NCI-H1694 treated with DMSO at 0.1 percent for 48 hours (cell line): ENCODE measurements at regions not wholly inside any gene's neighbourhood (a gene's known extent, or its start where the extent isn't known, plus 50 kb on each side); places are given as distances from the start of the nearest gene placed in this dataset.

ENCODE experiments used
- DNase-seq: peaks from one replicate; lab custom pipeline; 2025; lab: John Stamatoyannopoulos, UW

GRCh38 chr7:25279705-25280104 lies 51.4 kb upstream of the NPVF start:
- no peak for DNase-seq

GRCh38 chr7:25280181-25280580 lies 51.9 kb upstream of the NPVF start:
- no peak for DNase-seq

- DNase-seq, result no peak
Measured at GRCh38 chr7:25282194-25282593, 53.9 kb upstream of the NPVF start.

- DNase-seq, result no peak
Measured at GRCh38 chr7:25286756-25287155, 58.5 kb upstream of the NPVF start.

GRCh38 chr7:25287291-25287690 lies 59.0 kb upstream of the NPVF start:
- no peak for DNase-seq

GRCh38 chr7:25288556-25289307 lies 60.4 kb upstream of the NPVF start:
- DNase-seq, result no peak

GRCh38 chr7:25289518-25289917 lies 61.2 kb upstream of the NPVF start:
- no peak for DNase-seq

GRCh38 chr7:25294624-25295023 lies 66.3 kb upstream of the NPVF start:
- DNase-seq, result no peak

- no peak for DNase-seq
Measured at GRCh38 chr7:25295387-25295786, 67.1 kb upstream of the NPVF start.

- DNase-seq, result no peak
Measured at GRCh38 chr7:25296086-25296485, 67.8 kb upstream of the NPVF start.

- no peak for DNase-seq
Measured at GRCh38 chr7:25297278-25297677, 69.0 kb upstream of the NPVF start.

GRCh38 chr7:25303281-25304181 lies 75.2 kb upstream of the NPVF start:
- DNase-seq, result no peak

GRCh38 chr7:25304691-25305090 lies 76.4 kb upstream of the NPVF start:
- DNase-seq, result no peak

- DNase-seq, result no peak
Measured at GRCh38 chr7:25305831-25306230, 77.5 kb upstream of the NPVF start.

- no peak for DNase-seq
Measured at GRCh38 chr7:25307624-25308023, 79.3 kb upstream of the NPVF start.

- no peak for DNase-seq
Measured at GRCh38 chr7:25308246-25308645, 80.0 kb upstream of the NPVF start.

- no peak for DNase-seq
Measured at GRCh38 chr7:25308906-25309705, 80.8 kb upstream of the NPVF start.

- peak; percentile 38 for DNase-seq
Measured at GRCh38 chr7:25310896-25311295, 82.6 kb upstream of the NPVF start.

GRCh38 chr7:25311346-25311745 lies 83.1 kb upstream of the NPVF start:
- DNase-seq, result no peak

- no peak for DNase-seq
Measured at GRCh38 chr7:25312968-25313367, 84.7 kb upstream of the NPVF start.

- DNase-seq, result no peak
Measured at GRCh38 chr7:25313526-25313925, 85.2 kb upstream of the NPVF start.

- no peak for DNase-seq
Measured at GRCh38 chr7:25314094-25314730, 85.9 kb upstream of the NPVF start.
